Ovary (tissue), 3 donors: ENCODE measurements at regions not wholly inside any gene's neighbourhood (a gene's known extent, or its start where the extent isn't known, plus 50 kb on each side); places are given as distances from the start of the nearest gene placed in this dataset.

ENCODE experiments used
- CTCF ChIP-seq, 3 donors: fragments of 450-650 bp in 2 of 3; fragments of 200-600 bp in 1 of 3; IDR thresholded peaks; one replicate each; pipeline versions ENCODE4 v1.5.1 to v1.8.0; 2016 to 2022; ENCODE audit warnings: antibody characterized with exemption in 3 of 3, mild to moderate bottlenecking in 1 of 3
- EP300 ChIP-seq: sonication (generic); formaldehyde crosslinking; IDR thresholded peaks from one replicate; pipeline ENCODE4 v1.6.1; 2017; ENCODE audit warnings: antibody characterized with exemption
- POLR2A ChIP-seq: fragments of 450-650 bp; IDR thresholded peaks from one replicate; pipeline ENCODE4 v1.6.1; 2017; ENCODE audit warnings: antibody characterized with exemption, mild to moderate bottlenecking, moderate library complexity
- donor health status: DM: no; HTN: no; CAD: no.

- TF ChIP-seq EP300: no peak
- no peak for TF ChIP-seq CTCF (IDR thresholded peaks at IDR 0.05)
- TF ChIP-seq POLR2A: no peak
These were observed 165.8 kb upstream of the ANKH start for GRCh38 chr5:15037247-15037908.
